Kasumi-1 (cell line): ENCODE measurements at regions not wholly inside any gene's neighbourhood (a gene's known extent, or its start where the extent isn't known, plus 50 kb on each side); places are given as distances from the start of the nearest gene placed in this dataset.

Source experiments
- DNase-seq, 2 experiments: peaks; one replicate each; lab custom pipeline; 2025; lab: John Stamatoyannopoulos, UW

DNA sequence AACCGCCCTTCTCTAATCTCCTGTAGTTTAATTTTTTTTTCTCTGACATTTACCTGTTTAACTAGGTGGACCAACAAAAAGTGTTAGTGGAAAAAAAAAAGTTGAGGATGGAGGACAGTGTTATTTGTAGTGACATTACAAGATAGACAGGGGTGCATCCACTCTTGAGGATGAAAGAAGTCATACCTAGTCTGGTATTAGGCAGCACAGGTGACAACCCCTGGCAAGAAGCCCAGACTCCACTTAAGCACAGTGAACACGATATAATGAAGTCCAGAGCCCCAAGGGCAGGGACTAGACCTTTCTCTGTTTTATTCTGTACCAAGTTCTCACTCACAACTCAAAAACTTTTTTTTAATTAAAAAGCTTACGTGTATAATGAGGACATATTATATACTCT is 268.4 kb downstream of the GPR37 start:
- no peak for DNase-seq

DNA sequence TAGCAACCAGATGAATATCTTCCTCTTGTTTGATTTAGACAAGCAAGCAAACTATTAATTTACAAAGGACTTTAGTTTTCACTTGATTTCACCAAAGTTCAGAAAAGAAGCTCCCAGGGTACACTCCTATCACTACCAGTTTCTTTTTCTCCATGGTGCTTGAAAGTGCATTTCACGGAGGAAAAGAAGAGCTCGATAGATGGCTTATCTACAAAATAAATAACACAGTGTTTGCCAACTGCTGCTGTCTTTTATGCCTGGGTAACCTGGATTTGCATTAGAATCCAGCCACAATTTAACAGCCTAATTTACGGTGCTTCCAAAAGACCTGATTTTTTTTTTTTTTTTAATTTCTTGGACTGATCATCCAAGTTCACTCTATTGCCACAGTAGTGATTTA is 275.7 kb downstream of the GPR37 start:
- DNase-seq: no peak

DNA sequence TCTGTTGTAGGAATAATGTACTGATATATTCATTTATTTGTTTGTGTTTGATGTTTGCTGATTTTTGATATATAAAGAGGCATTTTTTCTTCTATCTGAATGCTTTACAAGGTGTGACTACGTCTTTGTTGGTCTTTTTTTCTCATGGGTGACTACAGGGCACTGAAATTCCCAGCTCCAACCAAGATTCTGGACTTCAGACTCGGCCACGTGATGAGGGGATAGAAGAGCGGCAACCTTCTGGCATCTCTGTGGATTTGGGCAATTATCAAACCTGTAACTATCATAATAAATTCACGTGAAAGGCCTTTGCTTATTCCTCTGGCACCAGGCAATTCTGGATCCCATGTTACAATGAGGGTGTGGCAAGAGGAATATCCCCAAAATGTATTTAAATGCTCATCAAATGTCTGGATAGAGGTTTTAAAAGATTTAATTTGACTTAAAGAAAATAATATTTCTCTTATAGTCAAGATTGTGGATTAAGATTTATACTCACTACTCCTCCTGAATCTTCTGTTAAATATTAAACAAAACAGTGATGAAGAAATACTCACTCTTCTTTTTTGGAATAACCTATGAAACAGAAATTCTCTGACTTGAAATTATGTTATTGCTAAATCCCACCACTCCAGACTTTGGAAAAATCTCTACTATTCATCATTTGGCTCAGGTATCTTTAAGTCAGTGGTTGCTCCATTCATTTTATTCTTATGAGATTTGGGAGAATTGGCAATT is 276.3 kb downstream of the GPR37 start:
- DNase-seq: no peak

DNA sequence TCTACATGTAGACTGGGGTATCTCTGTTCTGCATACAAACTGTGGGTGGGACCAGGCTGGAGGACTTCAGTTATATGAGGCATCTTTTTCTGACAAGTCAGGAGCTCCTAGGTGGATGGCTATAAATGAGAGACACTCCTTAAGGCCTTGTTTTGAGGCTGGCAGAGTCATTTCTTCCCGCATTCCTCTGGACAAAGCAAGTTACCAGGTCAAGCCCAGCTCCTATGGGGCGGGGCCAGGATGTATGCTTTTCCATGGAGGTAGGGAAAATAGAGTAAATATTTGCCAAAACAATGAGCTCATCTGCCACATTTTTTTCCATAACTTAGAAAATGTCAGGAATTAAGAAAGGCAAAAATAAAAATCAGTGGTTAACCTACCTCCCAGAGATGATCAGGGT is 283.4 kb downstream of the GPR37 start:
- DNase-seq: no peak

DNA sequence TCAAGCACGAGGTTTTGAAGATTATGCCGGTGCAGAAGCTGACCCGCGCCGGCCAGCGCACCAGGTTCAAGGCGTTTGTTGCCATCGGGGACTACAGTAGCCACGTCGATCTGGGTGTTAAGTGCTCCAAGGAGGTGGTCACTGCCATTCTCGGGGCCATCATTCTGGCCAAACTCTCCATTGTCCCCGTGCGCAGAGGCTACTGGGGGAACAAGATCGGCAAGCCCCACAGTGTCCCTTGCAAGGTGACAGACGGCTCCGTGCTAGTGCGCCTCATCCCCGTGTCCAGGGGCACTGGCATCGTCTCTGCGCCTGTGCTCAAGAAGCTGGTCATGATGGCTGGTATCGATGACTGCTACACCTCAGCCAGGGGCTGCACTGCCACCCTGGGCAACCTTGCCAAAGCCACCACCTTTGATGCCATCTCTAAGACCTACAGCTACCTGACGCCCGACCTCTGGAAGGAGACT is 284.7 kb downstream of the GPR37 start:
- DNase-seq: no peak

DNA sequence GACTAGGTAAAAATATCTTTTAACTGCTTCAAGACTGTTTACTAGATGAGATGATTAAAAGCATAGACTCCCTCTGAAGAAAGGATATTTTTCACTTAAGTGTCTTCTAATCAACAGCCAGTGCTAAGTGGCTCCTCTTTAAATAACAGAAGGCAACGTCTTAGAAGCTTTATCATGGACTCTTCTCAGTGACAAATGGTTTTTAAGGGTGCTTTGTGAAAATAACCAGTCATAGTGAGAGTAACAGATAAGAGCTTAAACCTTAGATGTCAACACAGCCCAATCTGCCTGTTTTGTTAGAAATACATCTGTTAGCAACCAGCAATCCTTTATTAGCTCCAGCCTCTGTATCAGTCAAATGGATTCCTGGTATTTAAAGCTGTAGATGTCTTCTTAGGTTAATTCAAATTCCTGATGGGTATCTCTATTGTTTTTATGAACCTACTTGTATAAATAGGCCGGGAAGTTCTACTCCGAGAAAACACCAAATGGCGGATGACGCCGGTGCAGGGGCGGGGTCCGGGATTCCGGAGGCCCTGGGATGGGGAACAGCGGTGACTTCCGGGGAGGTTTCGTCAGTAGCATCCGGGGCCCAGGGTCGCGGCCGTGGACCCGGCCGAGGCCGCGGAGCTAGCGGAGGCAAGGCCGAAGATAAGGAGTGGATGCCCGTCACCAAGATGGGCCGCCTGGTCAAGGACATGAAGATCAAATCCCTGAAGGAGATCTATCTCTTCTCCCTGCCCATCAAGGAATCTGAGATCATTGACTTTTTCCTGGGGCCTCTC is 285.4 kb downstream of the GPR37 start:
- DNase-seq: no peak

DNA sequence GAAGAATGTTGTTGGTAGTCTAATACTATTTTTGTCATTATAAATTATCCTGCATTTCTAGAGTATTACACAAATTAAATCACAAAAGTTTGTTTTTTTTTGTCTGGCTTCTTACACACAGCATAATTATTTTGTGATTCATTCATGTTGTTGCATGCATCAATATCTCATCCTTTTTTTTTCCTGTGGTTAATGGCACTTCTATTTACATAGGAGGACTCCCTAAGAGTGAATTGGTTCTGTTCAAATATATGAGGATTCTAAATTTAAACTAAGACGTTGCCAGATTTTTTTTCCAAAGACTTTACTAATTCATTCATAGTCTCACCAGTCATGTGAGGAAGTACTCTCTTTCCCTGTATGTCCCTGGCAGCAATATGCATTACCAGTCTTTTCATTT is 303.3 kb downstream of the GPR37 start:
- DNase-seq: no peak

DNA sequence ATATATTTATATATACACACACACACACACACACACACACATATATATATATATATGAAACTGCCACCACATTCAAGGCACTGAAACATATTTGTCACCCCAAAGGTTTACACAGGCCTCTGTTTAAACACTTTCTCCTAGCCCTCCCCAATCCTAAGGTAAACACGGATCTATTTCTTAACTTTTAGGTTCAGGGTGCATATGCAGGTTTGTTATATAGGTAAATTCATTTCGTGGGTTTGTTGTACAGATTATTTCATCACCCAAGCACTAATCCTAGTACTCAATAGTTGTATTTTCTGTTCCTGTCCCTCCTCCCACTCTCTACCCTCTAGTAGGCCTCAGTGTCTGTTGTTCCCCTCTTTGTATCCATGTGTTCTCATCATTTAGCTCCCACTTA is 305.0 kb downstream of the GPR37 start:
- DNase-seq: no peak

DNA sequence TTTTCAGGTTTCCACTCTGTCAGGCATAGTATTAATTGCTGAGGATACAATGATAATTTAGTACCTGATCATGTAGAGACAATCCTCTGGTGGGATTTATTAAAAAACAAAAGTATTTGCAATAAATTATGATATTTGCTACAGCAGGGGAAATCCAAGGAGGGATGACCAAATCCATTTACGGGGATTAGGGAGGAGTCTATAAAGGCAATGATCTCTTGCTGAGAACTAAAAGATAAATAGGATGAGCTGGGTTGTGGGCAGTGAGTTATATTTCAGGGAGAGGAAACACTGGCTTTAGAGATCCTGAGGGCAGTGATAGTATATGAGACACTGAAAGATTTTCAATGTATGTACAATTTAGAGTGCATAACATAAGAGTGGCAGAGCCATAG is 305.5 kb downstream of the GPR37 start:
- no peak for DNase-seq

DNA sequence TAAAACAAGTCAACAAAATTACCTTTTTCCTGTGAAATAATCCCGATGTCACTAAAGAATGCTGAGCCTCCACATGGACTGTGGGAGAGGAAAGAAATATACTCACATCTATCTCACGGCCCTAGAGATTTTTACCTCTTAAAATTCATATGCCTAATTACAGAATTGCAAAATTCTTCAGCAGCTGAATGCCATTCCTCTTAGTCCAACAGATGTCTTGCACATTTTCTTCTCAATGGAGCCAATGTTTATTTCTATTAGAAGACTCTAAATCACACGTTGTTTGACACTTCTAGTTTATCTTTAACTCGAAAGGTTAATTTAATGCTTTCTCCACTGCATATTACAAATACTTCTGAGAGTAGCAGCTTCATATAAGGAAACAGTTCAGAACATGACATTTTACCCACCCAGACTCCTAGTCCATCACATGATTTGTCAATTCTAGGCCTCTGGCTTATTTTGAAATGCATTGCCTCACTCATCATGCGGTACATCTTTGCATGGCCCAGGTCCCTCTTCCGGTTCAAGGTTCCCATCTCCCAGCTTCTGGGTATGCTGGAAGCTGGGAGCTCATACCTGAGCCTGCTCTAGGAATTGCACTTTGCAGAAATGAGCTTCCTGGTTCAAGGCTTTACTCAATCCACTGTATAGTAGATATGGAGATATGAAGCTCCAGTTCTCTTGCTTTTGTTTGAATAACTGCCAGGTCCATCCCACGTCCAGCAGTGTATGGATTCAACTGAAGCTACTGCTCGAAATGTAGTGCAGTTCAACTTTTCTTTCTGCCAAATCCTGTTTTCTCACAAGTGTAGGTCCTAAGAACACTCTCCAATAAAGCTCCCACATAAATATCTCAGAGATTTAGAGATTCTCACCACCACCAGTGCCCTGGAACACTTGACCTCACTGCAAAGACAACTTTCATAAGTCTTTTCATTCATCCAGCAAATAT is 306.2 kb downstream of the GPR37 start:
- no peak for DNase-seq

DNA sequence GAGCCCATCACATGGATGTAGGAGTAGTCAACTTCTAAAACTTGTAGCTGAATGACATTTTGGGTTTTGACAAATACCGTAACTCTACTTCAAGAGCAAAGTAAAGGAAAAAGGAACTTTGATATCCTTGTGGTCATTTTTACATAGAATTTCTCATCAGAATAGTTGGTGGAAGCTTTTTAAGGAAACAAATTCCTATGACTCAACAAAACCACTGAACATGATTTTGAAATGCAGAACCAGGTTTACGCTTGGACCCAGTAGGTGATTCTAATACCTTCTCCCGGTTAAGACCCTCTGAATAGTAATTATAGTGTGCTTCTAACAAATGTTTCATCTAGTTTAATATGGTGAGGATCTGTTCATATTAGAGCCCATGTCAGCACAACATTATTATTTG is 307.8 kb downstream of the GPR37 start:
- peak; percentile 21 to 25 for DNase-seq

DNA sequence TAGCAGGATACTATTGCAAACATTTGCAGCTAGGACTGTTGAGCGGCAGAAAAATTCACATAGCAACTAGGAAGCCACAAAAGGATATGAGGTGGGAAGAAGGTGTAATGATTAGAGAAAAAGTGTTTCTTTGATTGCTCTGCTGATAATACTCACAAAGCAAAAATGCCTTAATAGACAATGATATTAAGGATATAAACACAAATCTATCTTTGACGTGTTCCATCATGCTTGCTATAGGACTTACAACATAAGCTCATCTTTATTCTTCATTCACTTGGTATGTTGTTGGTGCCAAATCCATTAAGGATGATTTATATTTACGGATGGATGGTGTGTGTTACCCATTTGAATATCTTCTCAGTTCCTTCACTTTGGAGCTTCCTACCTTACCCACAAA is 309.3 kb downstream of the GPR37 start:
- DNase-seq: no peak

DNA sequence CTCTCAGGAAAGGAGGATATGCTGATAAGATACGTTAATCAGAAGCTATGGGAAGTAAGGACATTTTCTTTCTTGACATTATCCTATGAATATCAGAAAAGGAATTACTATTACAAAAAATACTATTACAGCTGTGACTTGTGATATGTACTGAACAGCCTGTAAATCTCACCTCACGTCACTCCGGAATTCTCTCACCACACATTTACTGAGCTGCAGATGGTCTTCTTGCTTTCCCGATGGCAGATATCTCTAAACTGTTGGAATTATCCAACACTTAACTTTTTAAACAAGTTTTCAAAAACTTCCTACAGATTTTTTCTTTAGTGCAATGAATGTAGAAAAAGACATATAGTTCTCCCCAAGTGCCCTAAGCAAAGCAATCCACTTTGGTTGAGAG is 313.4 kb downstream of the GPR37 start:
- no peak for DNase-seq

DNA sequence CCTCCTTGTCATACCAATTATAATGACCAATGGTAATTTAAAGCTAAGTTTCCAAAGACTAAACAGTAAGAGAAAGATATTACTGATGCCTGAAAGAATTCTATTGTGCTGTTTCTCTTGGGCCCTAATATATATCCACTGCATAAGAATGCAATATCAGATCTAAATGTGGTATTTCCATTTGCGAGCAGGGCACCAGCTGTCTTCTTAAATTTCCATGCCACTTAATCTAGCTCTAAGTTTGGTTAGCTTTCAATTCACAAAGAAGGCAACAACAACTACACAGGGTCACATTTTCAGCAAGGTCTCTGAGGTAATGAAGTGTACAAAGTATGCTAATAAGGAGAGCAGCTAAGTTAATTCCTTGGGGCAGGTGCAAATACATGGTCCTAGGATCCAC is 315.7 kb downstream of the GPR37 start:
- DNase-seq: no peak

DNA sequence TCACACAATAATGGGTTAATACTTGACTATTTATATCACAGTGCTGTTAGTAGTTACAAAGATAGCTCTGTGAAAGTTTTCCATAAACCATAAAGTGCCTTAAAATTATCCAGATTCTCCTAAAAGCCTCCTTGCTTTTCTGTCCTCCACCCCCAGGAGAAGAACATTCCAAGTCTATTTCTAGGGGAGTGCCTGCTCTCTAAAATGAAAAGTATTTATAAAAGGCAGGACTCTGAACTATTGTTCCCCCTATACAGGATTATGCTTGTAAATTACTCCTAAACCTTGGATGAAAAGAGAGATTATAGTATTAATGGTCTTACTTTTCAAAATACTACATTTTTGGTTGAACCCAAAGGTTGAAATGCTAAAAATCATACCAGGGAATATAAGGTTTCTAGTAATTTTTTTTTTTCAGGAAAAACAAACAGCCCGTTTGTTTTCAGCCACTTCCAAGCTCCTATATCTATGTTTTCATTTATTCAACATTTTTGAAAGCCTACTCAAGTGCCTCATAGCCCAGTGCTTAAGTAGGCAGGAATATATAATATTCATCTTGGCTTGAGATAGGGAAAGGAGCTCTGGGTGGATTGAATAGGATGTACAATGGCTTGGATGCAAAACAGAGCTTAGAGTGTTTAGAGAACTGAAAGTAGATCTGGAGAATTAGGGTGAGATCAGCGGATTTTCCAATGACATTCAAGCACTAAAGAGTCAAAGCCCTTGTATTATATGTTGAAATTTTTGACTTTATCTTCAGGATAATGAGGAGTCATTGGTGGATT is 320.7 kb downstream of the GPR37 start:
- DNase-seq: no peak

DNA sequence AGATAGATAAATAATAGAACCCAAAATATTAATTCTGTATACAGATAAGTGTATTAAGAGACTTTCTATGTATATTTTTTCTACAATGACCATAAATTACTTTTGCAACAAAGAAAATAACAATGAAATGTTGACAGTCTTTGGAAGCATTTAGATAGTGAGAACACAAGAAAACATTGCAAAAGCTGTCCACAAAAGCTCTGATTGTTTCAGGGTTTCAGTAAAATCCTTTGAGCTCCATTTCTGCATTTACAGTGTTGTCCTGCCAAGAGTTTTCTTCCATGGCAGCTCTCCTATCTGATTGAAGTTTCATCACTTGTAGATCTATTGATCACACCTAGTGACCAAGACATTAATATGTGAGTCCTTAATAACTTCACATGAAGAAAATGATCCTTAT is 321.8 kb downstream of the GPR37 start:
- DNase-seq: no peak

DNA sequence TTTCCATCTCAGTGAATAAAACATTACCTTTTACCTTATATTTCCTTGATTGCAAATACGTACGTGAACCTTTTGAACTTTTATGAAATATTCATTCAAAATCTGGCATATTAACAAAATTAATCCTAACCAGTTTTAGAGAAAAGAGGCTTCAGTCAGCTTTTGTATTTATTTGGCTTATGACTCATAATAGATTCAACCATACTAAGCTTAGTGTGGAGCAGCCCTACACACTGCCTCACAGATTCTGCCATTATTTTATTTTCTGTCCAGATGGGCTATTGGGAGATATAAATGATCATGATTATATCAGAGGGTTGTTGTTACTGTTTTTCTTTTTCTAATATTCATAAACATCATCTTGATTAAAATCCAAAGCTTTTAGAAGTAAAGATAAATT is 325.5 kb downstream of the GPR37 start:
- DNase-seq: no peak

DNA sequence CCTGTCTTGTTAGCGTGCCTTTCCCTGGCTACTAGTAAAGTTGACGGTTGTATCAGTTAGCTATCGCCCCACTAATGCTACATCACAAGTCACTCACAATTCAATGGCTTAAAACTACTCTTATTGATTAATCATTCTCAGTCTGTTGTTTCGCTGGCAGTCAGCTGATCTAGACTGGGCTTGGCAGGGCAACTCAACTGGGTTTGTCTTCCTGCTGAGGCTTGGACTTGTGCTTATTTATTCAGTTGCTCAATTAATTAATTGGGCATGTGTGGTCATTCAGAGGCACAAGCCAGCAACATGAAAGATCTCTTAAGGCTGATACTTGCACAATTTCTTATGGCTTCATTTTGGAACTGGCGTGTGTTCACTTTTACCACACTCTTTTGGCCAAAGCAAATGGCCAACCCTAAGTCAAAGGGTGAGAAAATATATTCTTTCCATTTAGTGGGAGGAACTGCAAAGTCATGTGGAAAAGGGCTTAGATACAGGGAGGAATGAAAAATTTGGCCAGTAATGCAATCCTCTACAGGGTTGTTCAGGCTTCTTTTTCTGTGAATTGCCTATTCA is 333.5 kb downstream of the GPR37 start:
- no peak for DNase-seq

DNA sequence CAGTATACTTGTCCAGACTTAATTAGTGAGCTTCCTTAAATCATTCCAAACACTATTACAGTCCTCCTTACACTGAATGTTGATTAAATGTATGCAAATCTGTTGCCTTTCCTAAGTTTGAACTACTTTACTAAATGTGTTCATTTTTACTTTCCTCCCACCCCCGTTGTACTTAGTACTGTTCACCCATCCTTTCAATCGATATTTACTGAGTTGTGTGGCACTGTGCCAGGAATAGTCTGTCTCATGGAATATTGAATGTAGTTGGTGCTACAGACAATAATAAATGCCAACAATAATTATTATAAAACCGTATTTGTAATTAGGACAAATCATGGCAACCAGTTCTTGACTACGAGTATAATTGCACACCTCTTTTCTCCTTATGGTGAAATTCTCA is 335.7 kb downstream of the GPR37 start:
- DNase-seq: no peak

DNA sequence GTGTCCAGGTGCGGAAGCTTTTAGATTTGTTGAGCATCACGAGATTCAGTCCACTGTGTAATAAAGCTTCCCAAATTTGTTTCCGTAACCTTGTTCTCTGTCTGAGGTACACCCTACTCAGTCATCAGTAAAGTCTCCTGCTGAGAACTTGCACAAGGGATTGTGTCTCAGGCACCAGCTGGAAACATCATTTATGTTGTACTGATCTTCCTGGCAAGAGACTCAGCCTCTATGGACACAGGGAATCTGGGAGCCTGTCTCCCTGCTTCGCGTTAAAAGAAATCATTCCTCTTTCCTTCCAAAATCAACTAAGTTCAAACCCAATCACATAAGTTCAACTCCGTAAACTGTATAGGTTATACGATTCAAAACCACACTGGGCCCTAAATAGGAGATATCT is 336.8 kb downstream of the GPR37 start:
- DNase-seq: no peak

DNA sequence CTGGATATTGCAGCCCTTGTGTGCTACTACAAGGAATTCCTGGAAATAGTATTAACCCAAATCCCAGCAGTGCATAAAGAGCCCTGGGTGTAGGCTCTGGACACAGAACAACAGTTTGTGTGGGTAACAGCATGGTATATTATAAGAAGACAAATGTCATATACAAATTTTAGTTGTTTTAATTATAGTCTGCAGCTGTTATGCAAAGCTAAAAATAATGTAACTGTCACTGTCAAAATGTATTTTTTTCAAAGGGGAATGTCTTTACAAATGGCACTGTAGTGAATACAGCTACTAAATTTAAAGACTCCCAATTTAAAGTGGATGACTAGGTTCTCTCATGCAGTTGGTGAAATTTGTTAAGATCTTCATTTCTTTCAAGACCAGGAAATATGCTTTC is 339.0 kb downstream of the GPR37 start:
- DNase-seq: no peak
